ENCODE measurements at regions not wholly inside any gene's neighbourhood (a gene's known extent, or its start where the extent isn't known, plus 50 kb on each side); places are given as distances from the start of the nearest gene placed in this dataset.
"Not testable (repeated sequence)": the region's sequence is repeated elsewhere in the genome, so short reads cannot be mapped to it uniquely, and the experiment has no call there.

DNA sequence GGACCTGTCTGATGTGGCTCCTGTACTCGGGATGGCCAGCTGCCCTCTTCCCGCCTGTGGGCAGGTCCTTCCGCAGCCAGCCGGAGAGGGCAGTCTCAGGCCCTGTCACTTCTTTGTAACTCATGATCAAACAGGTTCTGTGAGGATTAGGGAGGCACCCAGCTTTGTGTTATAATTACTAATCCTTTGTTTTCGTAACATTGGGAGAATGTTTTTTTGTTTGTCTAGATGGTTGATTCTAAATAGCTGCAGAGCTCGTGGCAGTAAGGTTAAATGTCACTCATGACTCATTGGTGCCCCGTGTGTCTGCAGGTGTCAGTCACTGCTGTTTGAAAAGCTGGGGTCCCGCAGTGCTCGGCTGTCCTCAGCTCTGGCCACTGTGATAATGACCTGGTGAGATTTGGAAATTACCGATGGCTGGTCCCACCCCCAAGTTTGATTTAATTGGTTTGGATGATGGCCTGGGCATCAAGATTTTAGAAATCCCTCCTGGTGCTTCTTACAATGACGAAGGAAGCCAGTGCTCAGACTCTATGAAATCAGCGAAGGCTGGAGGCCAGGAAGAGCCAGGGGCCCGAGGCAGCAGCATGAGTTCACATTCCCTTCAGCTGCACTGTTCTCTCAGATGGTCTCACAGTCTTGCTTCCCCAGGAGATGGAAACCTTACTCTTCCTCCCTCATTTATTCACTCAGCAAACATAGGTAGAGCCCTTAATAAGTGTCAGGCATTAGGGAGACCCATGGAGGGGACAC is 172.8 kb downstream of the VAPA start:
- no peak for DNase-seq

GRCh38 chr18:10088734-10089133 is 174.9 kb downstream of the VAPA start:
- DNase-seq: no peak

DNA sequence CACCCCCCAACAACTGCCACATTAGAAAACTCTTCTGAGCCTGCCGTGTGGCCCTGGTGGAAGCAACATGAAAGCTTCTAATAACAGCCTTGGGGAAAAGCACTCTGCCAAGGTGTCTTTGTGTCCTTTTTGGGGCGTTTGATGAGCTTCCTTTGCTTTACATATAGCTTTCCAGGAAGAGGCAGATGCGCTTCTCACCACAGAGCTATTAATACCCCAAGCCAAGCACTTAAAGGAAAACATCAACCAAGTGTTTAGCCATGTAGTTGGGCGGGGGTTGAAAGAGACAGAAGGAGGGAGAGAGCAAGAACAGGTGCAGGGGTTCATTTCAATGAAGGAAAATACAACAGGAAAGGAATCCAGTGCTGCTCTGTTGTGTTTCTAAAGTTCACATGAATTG is 176.1 kb downstream of the VAPA start:
- DNase-seq: no peak

DNA sequence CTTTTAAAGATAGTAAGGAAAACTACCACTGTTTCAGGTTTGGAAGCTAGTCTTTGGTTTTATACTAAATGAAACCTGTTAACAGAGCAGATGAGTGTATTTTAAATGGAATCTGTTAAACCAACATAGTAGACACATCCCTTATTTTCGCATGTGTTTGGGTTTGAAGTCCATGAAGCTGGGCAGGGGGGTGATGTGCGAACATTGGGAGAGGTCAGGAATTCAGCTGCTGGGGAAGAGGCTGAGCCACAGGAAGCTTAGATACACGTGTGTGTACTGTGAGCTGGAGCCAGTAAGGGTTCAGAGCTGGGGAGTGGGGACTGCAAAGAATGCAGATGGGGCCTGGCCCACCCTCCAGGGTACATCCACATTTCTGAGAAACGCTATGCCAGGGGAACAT is 176.9 kb downstream of the VAPA start:
- DNase-seq: no peak

DNA sequence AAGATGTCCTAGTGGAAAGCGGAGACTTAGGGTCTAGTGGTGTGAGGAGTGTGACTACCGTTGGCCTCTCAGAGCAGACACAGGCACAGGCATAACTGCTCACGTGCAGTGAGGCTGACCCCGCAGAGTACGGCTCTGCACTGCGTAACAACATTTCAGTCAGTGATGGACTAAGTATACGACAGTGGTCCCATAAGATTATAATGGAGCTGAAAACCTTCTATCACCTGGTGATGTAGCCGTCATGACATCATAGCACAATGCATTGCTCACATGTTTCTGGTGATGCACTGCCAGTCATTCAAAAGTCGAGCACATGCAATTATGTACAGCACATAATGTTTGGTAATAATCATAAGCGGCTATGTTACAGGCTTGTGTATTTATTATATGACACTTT is 179.6 kb downstream of the VAPA start:
- DNase-seq: no peak

DNA sequence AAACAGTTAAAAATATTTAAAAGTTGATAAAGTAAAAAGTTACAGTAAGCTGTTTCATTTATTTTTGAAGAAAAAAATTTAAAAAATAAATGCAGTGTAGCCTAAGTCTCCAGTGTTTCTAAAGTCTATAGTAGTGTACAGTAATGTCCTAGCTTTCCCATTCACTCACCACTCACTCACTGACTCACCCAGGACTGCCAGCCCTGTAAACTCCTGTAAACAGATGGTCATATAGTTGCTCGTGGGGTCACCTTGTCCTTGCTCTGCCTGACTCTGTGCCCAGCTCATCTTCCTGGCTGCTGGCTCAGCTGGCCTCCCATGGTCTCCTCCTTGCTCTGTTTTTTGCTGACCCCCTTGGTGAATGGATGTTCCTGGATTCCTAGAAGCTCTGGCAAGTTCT is 180.3 kb downstream of the VAPA start:
- no peak for DNase-seq

DNA sequence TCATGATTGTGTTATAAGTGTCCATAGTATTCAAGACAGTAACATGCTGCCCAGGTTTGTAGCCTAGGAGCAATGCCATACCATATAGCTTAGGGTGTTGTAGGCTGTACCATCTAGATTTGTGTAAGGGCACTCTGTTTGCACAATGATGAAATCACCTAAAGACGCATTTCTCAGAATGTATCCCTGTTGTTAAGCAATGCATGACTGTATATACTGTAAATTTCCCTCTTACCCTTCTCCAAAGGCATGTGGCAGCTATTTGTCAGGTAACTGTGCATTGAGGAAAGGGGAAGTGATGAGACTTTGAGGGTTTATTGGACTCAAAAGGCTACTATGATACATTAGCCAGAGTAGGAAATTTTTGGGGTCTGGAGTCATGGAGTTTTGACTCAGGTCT is 180.8 kb downstream of the VAPA start:
- DNase-seq: no peak

DNA sequence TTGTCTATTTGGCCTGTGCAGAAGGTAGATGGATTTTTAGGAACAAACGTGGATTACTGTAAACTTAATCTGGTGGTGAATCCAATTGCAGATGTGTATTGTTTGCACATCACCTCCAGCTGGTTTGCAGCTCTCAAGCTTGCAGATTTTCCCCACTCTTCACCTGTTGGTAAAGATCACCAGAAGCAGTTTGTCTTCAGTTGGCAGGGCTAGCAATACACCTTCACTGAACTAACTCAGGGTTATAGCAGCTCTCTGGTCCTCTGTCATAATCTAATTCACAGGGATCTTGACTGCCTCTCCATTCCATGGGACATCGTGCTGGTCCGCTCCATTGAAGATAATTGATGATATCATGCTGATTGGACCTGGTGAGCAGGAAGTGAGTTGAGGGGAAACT is 181.5 kb downstream of the VAPA start:
- no peak for DNase-seq

GRCh38 chr18:10099539-10100140 is 185.8 kb downstream of the VAPA start:
- DNase-seq: no peak

GRCh38 chr18:10100196-10100595 is 186.4 kb downstream of the VAPA start:
- DNase-seq: no peak

DNA sequence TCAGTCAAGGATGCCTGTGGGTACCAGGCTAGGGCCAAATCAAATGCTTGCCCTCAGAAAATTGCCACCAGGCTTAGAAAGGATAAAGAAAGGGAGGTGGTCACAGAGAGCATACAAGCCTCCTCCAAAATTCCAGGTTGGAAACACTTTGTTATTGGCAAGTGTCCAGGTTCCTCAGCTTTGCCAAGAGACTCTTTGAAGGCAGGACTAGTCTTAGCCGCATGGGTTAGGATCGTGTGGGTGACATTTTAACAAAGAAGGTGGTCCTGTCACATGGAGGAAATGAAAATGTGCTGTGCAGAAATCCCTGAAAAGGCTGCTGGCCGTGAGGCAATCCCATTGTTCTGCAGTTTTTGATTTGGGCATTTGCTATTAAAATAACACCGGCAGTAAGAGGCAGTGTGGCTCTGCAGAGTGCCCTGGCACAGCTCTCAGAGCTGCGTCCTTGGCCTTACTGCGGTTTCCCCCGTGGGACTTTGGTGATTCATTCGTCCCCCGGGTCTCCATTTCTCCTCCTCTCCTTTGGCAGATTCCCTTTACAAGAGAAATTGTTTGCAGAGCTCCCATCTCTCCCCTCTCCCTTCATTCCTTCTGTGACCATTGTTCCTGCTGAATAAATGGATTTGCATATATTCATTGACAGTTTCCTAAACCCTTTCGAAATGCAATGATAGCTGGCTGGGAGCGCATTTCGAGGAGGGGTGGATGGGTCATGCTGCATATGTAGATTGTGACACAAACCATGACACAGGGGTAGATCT is 187.3 kb downstream of the VAPA start:
- DNase-seq: no peak

- DNase-seq: no peak
Observed at GRCh38 chr18:10101729-10102128, 187.9 kb downstream of the VAPA start.

GRCh38 chr18:10105118-10105517 is 191.3 kb downstream of the VAPA start:
- not testable (repeated sequence) for DNase-seq

DNA sequence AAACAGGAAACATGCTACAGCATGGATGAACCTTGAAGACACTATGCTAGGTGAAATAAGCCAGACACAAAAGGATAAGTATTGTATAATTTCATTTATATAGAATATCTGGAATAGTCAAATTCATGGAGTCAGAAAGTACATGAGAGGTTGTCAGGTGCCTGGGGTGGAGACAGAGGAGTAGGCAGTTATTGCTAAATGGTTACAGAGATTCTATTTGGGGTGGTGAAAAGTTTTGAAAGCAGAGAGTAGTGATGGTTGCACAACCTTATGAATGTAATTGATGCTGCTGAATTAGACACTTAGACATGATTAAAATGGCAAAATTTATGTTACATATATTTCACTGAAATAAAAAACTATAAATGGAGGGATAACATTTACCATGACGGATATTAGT is 197.4 kb downstream of the VAPA start:
- DNase-seq: no peak

DNA sequence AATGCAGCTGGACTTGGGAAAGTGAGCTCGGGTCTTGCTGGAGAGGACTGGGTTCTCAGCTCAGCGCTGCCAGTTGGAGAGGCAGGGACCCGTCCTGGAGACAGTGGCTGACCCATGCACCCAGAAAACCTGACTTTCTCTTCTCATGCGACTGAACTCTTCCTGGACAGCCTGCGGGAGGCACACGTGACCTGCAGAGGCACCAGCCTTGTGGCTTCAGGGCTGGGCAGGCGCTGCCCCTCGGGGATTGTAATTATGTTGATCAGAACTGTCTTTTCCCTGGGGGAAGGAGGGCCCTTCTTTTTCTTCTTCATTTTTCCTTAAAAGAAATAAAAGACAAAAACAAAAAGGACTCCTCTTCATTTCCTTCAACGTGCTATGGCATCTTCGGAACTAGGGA is 198.1 kb downstream of the VAPA start:
- DNase-seq: no peak

- DNase-seq: no peak
Observed at GRCh38 chr18:10113121-10114022, 199.6 kb downstream of the VAPA start.

- DNase-seq: no peak
Observed at GRCh38 chr18:10114717-10115463, 201.1 kb downstream of the VAPA start.

DNA sequence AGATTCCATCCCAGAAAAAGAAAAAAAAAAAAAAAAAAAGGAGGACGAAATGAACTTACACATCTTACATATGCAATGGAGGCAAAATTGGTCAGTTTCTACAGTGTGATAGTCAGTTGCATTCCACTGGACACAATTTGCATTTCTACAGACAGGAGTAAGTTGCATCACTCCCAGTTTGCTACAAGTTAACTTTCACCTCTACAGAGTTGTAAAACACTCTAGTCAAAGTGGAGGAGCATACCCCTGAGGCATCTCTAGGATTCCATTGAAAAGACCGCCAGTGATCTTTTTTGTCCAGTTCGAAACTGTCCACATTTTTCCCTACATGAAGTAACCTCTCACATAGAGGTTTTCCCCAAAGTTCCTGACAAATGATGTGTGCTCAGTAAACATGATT is 202.8 kb downstream of the VAPA start:
- no peak for DNase-seq

DNA sequence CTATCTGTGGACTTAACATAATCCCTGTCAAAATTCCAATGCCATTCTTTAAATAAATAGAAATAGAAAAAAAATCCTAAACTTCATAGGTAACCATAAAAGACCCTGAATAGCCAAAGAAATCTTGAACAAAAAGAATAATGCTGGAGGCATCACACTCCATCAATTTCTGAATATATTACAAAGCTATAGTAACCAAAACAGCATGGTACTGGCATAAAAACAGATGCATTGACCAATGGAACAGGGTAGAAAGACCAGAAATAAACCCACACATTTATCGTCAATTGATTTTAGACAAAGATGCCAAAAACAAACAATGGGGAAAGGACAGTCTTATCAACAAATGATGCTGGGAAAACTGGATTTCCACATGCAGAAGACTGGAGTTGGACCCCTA is 205.7 kb downstream of the VAPA start:
- DNase-seq: no peak

DNA sequence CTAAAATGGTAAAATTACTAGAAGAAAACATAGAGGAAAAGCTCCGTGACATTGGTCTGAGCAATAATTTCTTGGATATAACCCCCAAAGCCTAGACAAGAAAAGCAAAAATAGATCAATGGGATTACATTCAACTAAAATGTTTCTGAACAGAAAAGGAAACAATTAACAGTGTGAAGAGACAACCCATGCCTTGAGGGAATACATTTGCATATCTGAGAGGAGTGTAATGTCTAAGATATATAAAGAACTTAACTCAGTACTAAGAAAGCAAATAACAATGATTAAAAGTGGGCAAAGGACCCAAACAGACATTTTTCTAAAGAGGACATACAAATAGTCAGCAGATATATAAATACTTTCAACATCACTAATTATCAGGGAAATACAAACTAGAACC is 206.2 kb downstream of the VAPA start:
- no peak for DNase-seq

DNA sequence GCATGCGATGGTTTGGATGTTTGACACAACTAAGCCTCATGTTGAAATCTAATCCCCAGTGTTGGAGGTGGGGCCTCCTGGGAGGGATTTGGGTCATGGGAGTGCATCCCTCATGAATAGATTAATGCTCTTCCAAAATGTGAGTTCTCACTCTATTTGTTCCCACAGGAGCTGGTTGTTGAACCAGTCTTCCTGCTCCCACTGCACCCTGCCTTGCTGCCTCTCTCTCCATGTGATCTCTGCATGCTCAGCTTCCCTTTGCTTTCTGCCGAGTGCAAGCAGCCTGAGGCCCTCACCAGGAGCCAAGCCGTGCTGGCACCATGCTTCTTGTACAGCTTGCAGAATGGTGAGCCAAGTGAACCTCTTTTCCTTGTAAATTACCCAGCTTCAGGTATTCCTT is 206.8 kb downstream of the VAPA start:
- DNase-seq: no peak

DNA sequence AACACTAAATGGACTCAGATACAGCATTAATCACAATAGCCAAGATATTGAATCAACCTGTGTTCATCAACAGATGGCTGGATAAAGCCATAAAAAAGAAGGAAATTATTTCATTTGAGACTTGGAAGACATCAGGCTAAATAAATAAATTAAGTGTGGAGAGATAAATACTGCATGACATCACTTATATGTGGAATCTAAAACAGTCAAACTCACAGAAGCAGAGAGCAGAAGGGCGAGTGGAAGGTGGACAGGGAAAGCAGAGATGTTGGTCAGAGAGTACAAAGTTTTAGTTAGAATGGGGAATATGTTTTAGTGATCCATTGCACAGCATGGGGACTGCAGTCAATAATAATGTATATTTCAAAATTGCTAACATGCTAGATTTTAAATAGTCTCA is 207.2 kb downstream of the VAPA start:
- DNase-seq: no peak

Measured in activated T-cell treated with anti-CD3 and anti-CD28 coated beads, Interleukin-2, amount 50 U/mL, for 48 hours (primary cell).